ENCODE measurements at regions not wholly inside any gene's neighbourhood (a gene's known extent, or its start where the extent isn't known, plus 50 kb on each side); places are given as distances from the start of the nearest gene placed in this dataset.

- Histone ChIP-seq H3K27ac (no peak overlapping the region), H3K36me3 (no peaks in the 10 kb centered on the region), H3K9me3 (no peaks in the 10 kb centered on the region), H3K4me1 (peaks cover 0 to 5% (median 0%) of the 10 kb centered on the region in 12 donors), H3K4me3 (no peak overlapping the region), H3K27me3 (no peaks in the 10 kb centered on the region)
- DNase-seq: no peak
- intact Hi-C loops (cut with DNase I): no loop called here
- no peak for TF ChIP-seq CTCF (IDR thresholded peaks at IDR 0.05)
- no peak for TF ChIP-seq POLR2A (IDR thresholded peaks at IDR 0.05)
- no peak for ATAC-seq
- 70 to 77% (median 74%) methylated on average over 6 of the region's 6 CpGs for WGBS, 4 donors
Observed at GRCh38 chr2:150160058-150160457, 327.4 kb downstream of the RND3 start.

- DNase-seq: no peak
- peaks cover 0 to 5% (median 0%) of the 10 kb centered on the region in 12 donors for H3K4me1 ChIP-seq
- 67 to 95% (median 91%) methylated on average over 4 of the region's 4 CpGs for WGBS, 4 donors
- no peak for ATAC-seq
- intact Hi-C loops (cut with DNase I): no loop called here
- H3K4me3 ChIP-seq: no peak overlapping the region
- H3K27me3 ChIP-seq: no peaks in the 10 kb centered on the region
- H3K27ac ChIP-seq: no peak overlapping the region
- no peak for TF ChIP-seq CTCF (IDR thresholded peaks at IDR 0.05)
- TF ChIP-seq POLR2A (IDR thresholded peaks at IDR 0.05): no peak
- H3K9me3 ChIP-seq: no peaks in the 10 kb centered on the region
- H3K36me3 ChIP-seq: no peaks in the 10 kb centered on the region
Observed at GRCh38 chr2:150159300-150159699, 328.2 kb downstream of the RND3 start.

- DNase-seq (no peak), ATAC-seq (no peak)
- Histone ChIP-seq H3K36me3 (no peaks in the 10 kb centered on the region), H3K9me3 (no peaks in the 10 kb centered on the region), H3K27me3 (no peaks in the 10 kb centered on the region), H3K4me3 (no peak overlapping the region), H3K27ac (no peak overlapping the region), H3K4me1 (no peaks in the 10 kb centered on the region)
- TF ChIP-seq CTCF (IDR thresholded peaks at IDR 0.05): no peak
- TF ChIP-seq POLR2A (IDR thresholded peaks at IDR 0.05): no peak
- 84 to 95% (median 90%) methylated on average over 2 of the region's 2 CpGs for WGBS, 4 donors
- intact Hi-C loops (cut with DNase I): no loop called here
Observed at GRCh38 chr2:150156876-150157275, 330.6 kb downstream of the RND3 start.

GRCh38 chr2:150156415-150156814, 331.1 kb downstream of the RND3 start:
- 67 to 74% (median 69%) methylated on average over 3 of the region's 3 CpGs for WGBS, 4 donors
- DNase-seq: no peak
- H3K4me1 ChIP-seq: no peaks in the 10 kb centered on the region

More at GRCh38 chr2:150156415-150156814, 331.1 kb downstream of the RND3 start:
- Histone ChIP-seq H3K27me3 (no peaks in the 10 kb centered on the region), H3K27ac (no peak overlapping the region), H3K36me3 (no peaks in the 10 kb centered on the region), H3K4me3 (no peak overlapping the region), H3K9me3 (no peaks in the 10 kb centered on the region)
- ATAC-seq: no peak
- intact Hi-C loops (cut with DNase I): no loop called here
- TF ChIP-seq CTCF (IDR thresholded peaks at IDR 0.05) (no peak), POLR2A (IDR thresholded peaks at IDR 0.05) (no peak)
